PC-3 (cell line): ENCODE measurements at regions not wholly inside any gene's neighbourhood (a gene's known extent, or its start where the extent isn't known, plus 50 kb on each side); places are given as distances from the start of the nearest gene placed in this dataset.

Experiments used
- EZH2 ChIP-seq: fragments of 300-600 bp; sonication (generic); IDR thresholded peaks from one replicate; pipeline ENCODE4 v1.6.1; 2017; ENCODE audit warnings: antibody characterized with exemption, mild to moderate bottlenecking, low read length; ENCODE audit not compliant: unreplicated experiment
- EZH2phosphoT487 ChIP-seq: fragments of 300-600 bp; sonication (generic); IDR thresholded peaks from 2 replicates; pipeline ENCODE4 v1.6.1; 2018; ENCODE audit warnings: mild to moderate bottlenecking, antibody characterized with exemption, low read length, borderline replicate concordance
- TF ChIP-seq, protein P1 (sequence below): fragments of 300-600 bp; sonication (generic); conservative IDR thresholded peaks from 2 replicates; pipeline ENCODE4 v1.5.1; 2017; ENCODE audit warnings: antibody characterized with exemption, low read depth, mild to moderate bottlenecking, low read length

DNA sequence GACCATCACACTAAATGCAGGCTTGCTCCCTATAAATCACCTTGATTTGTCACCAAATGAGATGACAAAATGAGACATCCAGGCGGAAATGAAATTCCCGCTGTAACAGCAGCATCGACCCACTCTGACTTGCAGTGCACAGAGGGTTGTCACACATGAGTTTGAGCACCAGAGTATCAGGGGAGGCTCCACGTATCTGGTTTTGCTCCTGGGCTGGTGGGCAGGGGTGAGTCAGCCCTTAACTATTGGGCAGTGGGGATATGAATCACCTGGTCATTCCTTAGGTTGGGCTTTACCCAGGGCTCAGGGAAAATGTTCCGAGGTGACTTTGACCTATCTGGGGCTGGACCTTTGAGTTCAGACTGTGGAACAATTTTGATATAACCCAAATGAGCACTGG is 245.2 kb upstream of the CCL2 start:
- TF ChIP-seq, protein P1, sequence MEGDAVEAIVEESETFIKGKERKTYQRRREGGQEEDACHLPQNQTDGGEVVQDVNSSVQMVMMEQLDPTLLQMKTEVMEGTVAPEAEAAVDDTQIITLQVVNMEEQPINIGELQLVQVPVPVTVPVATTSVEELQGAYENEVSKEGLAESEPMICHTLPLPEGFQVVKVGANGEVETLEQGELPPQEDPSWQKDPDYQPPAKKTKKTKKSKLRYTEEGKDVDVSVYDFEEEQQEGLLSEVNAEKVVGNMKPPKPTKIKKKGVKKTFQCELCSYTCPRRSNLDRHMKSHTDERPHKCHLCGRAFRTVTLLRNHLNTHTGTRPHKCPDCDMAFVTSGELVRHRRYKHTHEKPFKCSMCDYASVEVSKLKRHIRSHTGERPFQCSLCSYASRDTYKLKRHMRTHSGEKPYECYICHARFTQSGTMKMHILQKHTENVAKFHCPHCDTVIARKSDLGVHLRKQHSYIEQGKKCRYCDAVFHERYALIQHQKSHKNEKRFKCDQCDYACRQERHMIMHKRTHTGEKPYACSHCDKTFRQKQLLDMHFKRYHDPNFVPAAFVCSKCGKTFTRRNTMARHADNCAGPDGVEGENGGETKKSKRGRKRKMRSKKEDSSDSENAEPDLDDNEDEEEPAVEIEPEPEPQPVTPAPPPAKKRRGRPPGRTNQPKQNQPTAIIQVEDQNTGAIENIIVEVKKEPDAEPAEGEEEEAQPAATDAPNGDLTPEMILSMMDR: no peak
- no peak for TF ChIP-seq EZH2phosphoT487
- no peak for TF ChIP-seq EZH2
